ENCODE measurements at regions not wholly inside any gene's neighbourhood (a gene's known extent, or its start where the extent isn't known, plus 50 kb on each side); places are given as distances from the start of the nearest gene placed in this dataset.

DNA sequence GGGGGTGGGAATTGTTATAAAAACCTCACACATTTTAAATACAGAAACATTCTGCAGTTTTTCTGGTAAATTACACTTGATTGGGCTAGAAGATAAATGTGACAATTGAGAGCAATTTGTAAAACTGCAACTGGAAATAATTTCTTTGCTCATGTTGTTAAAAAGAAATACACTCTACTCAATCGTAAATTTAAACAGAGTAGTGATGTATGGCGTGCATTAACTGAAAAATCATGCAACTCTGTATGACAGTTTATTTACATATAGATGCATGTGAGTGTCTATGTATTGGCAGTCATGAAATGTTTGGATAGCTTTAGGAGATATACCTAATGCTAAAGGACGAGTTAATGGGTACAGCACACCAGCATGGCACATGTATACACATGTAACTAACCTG lies 554.9 kb downstream of the PRELID2 start:
- no peak for TF ChIP-seq POLR2AphosphoS5 (IDR thresholded peaks at IDR 0.05; ENCODE audit: low read depth, low read length)
- TF ChIP-seq, protein P1, sequence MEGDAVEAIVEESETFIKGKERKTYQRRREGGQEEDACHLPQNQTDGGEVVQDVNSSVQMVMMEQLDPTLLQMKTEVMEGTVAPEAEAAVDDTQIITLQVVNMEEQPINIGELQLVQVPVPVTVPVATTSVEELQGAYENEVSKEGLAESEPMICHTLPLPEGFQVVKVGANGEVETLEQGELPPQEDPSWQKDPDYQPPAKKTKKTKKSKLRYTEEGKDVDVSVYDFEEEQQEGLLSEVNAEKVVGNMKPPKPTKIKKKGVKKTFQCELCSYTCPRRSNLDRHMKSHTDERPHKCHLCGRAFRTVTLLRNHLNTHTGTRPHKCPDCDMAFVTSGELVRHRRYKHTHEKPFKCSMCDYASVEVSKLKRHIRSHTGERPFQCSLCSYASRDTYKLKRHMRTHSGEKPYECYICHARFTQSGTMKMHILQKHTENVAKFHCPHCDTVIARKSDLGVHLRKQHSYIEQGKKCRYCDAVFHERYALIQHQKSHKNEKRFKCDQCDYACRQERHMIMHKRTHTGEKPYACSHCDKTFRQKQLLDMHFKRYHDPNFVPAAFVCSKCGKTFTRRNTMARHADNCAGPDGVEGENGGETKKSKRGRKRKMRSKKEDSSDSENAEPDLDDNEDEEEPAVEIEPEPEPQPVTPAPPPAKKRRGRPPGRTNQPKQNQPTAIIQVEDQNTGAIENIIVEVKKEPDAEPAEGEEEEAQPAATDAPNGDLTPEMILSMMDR (IDR thresholded peaks at IDR 0.05) = no peak
- TF ChIP-seq REST (IDR thresholded peaks at IDR 0.05; ENCODE audit: insufficient read depth in 1 of 2, low read depth in 2 of 2, low read length in 1 of 2) = no peak
- TF ChIP-seq TCF7L2 (IDR thresholded peaks at IDR 0.05; ENCODE audit: low read depth, low read length) = no peak
- no peak for TF ChIP-seq SIN3A (IDR thresholded peaks at IDR 0.05; ENCODE audit: borderline replicate concordance, insufficient read depth, low read depth, low read length)
- no peak overlapping the region for H3K27ac ChIP-seq (ENCODE audit: low read length)
- ATAC-seq (no peak), DNase-seq (ENCODE audit: low read depth, low spot score) (no peak)
- ChIA-PET POLR2A (no interaction called here), CTCF (no interaction called here)
- no peaks in the 10 kb centered on the region for H3K36me3 ChIP-seq (ENCODE audit: control insufficient read depth, insufficient read depth, low read length)
- BruUV-seq (replicated peaks) = no TSS peak
- in situ Hi-C loops (cut with HindIII; ENCODE audit: low pct_unique_long_range_greater_than_20kb, low sequenced_read_pairs) (no loop called here), intact Hi-C loops (cut with micrococcal nuclease; ENCODE audit: unreplicated experiment) (no loop called here)
- peaks cover 7% of the 10 kb centered on the region for H3K27me3 ChIP-seq (ENCODE audit: control insufficient read depth, insufficient read depth, low read length)
- H3K4me1 ChIP-seq (ENCODE audit: control insufficient read depth, insufficient read depth, low read length) = no peaks in the 10 kb centered on the region
- H3K4me3 ChIP-seq (ENCODE audit: low read depth in 2 of 2, low read length in 2 of 2) = no peak overlapping the region
- no peaks in the 10 kb centered on the region for H3K9me3 ChIP-seq (ENCODE audit: control insufficient read depth, insufficient read depth, low read depth, low read length)

DNA sequence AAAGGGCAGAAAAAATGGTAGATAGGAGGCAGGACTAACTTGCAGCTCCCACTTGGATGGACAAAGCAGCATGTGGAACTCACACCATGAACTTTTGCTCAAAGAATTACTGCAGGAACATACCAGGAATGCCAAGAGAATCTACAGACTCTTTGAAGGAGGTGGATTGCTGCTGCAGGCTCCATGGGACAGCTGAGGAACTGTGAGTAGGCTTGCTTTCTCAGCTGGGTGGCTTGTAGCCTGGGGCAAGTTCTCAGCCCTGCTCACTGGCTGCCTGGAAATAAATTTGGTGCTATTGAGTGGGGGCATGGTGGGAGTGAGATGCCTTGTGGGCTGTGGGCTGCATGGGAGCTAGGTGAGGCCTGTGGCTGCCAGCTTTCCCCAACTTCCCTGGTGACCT lies 574.5 kb downstream of the PRELID2 start:
- Histone ChIP-seq H3K4me3 (ENCODE audit: low read depth in 2 of 2, low read length in 2 of 2) (no peak overlapping the region), H3K36me3 (ENCODE audit: control insufficient read depth, insufficient read depth, low read length) (no peaks in the 10 kb centered on the region), H3K9me3 (ENCODE audit: control insufficient read depth, insufficient read depth, low read depth, low read length) (no peaks in the 10 kb centered on the region), H3K27ac (ENCODE audit: low read length) (no peak overlapping the region), H3K27me3 (ENCODE audit: control insufficient read depth, insufficient read depth, low read length) (no peaks in the 10 kb centered on the region), H3K4me1 (ENCODE audit: control insufficient read depth, insufficient read depth, low read length) (no peaks in the 10 kb centered on the region)
- ATAC-seq (no peak), DNase-seq (ENCODE audit: low read depth, low spot score) (no peak)
- in situ Hi-C loops (cut with HindIII; ENCODE audit: low pct_unique_long_range_greater_than_20kb, low sequenced_read_pairs) = no loop called here
- ChIA-PET POLR2A (no interaction called here), CTCF (no interaction called here)
- TF ChIP-seq POLR2AphosphoS5 (IDR thresholded peaks at IDR 0.05; ENCODE audit: low read depth, low read length) (no peak), TCF7L2 (IDR thresholded peaks at IDR 0.05; ENCODE audit: low read depth, low read length) (no peak), SIN3A (IDR thresholded peaks at IDR 0.05; ENCODE audit: borderline replicate concordance, insufficient read depth, low read depth, low read length) (no peak), REST (IDR thresholded peaks at IDR 0.05; ENCODE audit: insufficient read depth in 1 of 2, low read depth in 2 of 2, low read length in 1 of 2) (no peak)
- TF ChIP-seq, protein P1 (IDR thresholded peaks at IDR 0.05) = no peak
- intact Hi-C loops (cut with micrococcal nuclease; ENCODE audit: unreplicated experiment) = no loop called here
- BruUV-seq (replicated peaks) = no TSS peak
